ENCODE measurements at regions not wholly inside any gene's neighbourhood (a gene's known extent, or its start where the extent isn't known, plus 50 kb on each side); places are given as distances from the start of the nearest gene placed in this dataset.

GRCh38 chr2:234128606-234129005, 78.1 kb downstream of the SPP2 start:
- 71% methylated on average over 1 of the region's 1 CpG for WGBS (ENCODE audit: insufficient coverage)
- Mint-ChIP-seq H3K9me3 (peaks cover 0 to 2% (median 0%) of the 10 kb centered on the region in 7 donors), H3K27ac (no peak overlapping the region), H3K27me3 (ENCODE audit: low read depth in 3 of 3) (peaks cover 9 to 13% (median 9%) of the 10 kb centered on the region in 3 donors), H3K4me1 (no peaks in the 10 kb centered on the region), H3K36me3 (no peaks in the 10 kb centered on the region), H3K4me3 (no peak overlapping the region)
- no peak for TF ChIP-seq CTCF (IDR thresholded peaks at IDR 0.05)
- no peak for DNase-seq
- H3K79me2 ChIP-seq (ENCODE audit: insufficient read depth, low read length) = no peaks in the 10 kb centered on the region
- H3K9ac ChIP-seq (ENCODE audit: insufficient read depth, low read length, poor library complexity, severe bottlenecking) = no peak overlapping the region
- H3K4me2 ChIP-seq (replicated peaks; ENCODE audit: extremely low read depth, low read length, poor library complexity, severe bottlenecking) = no peak overlapping the region
- H3K4me1 ChIP-seq (ENCODE audit: control insufficient read depth in 1 of 2, insufficient read depth in 2 of 2, low read length in 2 of 2) = no peaks in the 10 kb centered on the region
- intact Hi-C loops (cut with micrococcal nuclease) = no loop called here
- no peak overlapping the region for H3K27ac ChIP-seq (ENCODE audit: low read depth in 1 of 2, low read length in 2 of 2)
- no peaks in the 10 kb centered on the region for H3K9me3 ChIP-seq (replicated peaks in 1 of 2; ENCODE audit: control insufficient read depth in 1 of 2, insufficient read depth in 1 of 2, low read length in 2 of 2)
- no peaks in the 10 kb centered on the region for H4K20me1 ChIP-seq (ENCODE audit: insufficient read depth, low read length)
- no peak overlapping the region for H3K4me3 ChIP-seq (replicated peaks in 1 of 3; ENCODE audit: low read depth in 2 of 3, low read length in 3 of 3)
- no peaks in the 10 kb centered on the region for H3K27me3 ChIP-seq (ENCODE audit: control insufficient read depth in 2 of 2, insufficient read depth in 2 of 2, low read length in 2 of 2)
- H3K36me3 ChIP-seq (replicated peaks in 1 of 2; ENCODE audit: control insufficient read depth in 1 of 2, insufficient read depth in 2 of 2, low read length in 2 of 2) = no peaks in the 10 kb centered on the region
- H2AFZ ChIP-seq (ENCODE audit: insufficient read depth, low read depth, low read length, poor library complexity, severe bottlenecking) = no peak overlapping the region
